ENCODE measurements at regions not wholly inside any gene's neighbourhood (a gene's known extent, or its start where the extent isn't known, plus 50 kb on each side); places are given as distances from the start of the nearest gene placed in this dataset.

GRCh38 chr18:26697186-26697884, 149.0 kb upstream of the KCTD1 start:
- Histone ChIP-seq H3K4me1 (no peaks in the 10 kb centered on the region), H3K27me3 (no peaks in the 10 kb centered on the region), H3K36me3 (no peaks in the 10 kb centered on the region), H3K4me3 (no peak overlapping the region), H3K9me3 (no peaks in the 10 kb centered on the region), H3K27ac (no peak overlapping the region)
- WGBS, result 70% methylated on average over 6 of the region's 6 CpGs
- no peak for DNase-seq (ENCODE audit: low spot score in 2 of 2)
- no peak for TF ChIP-seq EP300 (IDR thresholded peaks at IDR 0.05)
- no peak for TF ChIP-seq POLR2A (IDR thresholded peaks at IDR 0.05)
- TF ChIP-seq CTCF (IDR thresholded peaks at IDR 0.05), result no peak
- TF ChIP-seq POLR2AphosphoS5 (IDR thresholded peaks at IDR 0.05), result no peak

- Histone ChIP-seq H3K9me3 (no peaks in the 10 kb centered on the region), H3K27ac (no peak overlapping the region), H3K36me3 (no peaks in the 10 kb centered on the region), H3K27me3 (no peaks in the 10 kb centered on the region), H3K4me3 (no peak overlapping the region), H3K4me1 (no peaks in the 10 kb centered on the region)
- 67% methylated on average over 2 of the region's 2 CpGs for WGBS
- no peak for TF ChIP-seq POLR2AphosphoS5 (IDR thresholded peaks at IDR 0.05)
- no peak for TF ChIP-seq CTCF (IDR thresholded peaks at IDR 0.05)
- TF ChIP-seq EP300 (IDR thresholded peaks at IDR 0.05), result no peak
- no peak for TF ChIP-seq POLR2A (IDR thresholded peaks at IDR 0.05)
- DNase-seq (ENCODE audit: low spot score in 2 of 2), result no peak
Observed at GRCh38 chr18:26696786-26697185, 148.4 kb upstream of the KCTD1 start.

- Histone ChIP-seq H3K36me3 (no peaks in the 10 kb centered on the region), H3K27ac (no peak overlapping the region), H3K9me3 (no peaks in the 10 kb centered on the region), H3K4me3 (no peak overlapping the region), H3K4me1 (no peaks in the 10 kb centered on the region), H3K27me3 (no peaks in the 10 kb centered on the region)
- DNase-seq (ENCODE audit: low spot score in 2 of 2), result no peak
- 58% methylated on average over 6 of the region's 6 CpGs for WGBS
- TF ChIP-seq CTCF (IDR thresholded peaks at IDR 0.05), result no peak
Observed at GRCh38 chr18:26696308-26696707, 148.0 kb upstream of the KCTD1 start.

- TF ChIP-seq EP300 (IDR thresholded peaks at IDR 0.05) (no peak), CTCF (IDR thresholded peaks at IDR 0.05) (no peak), POLR2AphosphoS5 (IDR thresholded peaks at IDR 0.05) (no peak), POLR2A (IDR thresholded peaks at IDR 0.05) (no peak)
- Histone ChIP-seq H3K4me3 (no peak overlapping the region), H3K9me3 (no peaks in the 10 kb centered on the region), H3K36me3 (no peaks in the 10 kb centered on the region), H3K27me3 (no peaks in the 10 kb centered on the region), H3K4me1 (no peaks in the 10 kb centered on the region), H3K27ac (no peak overlapping the region)
- 30% methylated on average over 7 of the region's 7 CpGs for WGBS
- no peak for DNase-seq (ENCODE audit: low spot score in 2 of 2)
Observed at GRCh38 chr18:26689226-26689879, 141.0 kb upstream of the KCTD1 start.

- no peaks in the 10 kb centered on the region for H3K27me3 ChIP-seq
- no peak overlapping the region for H3K4me3 ChIP-seq
- 74% methylated on average over 3 of the region's 3 CpGs for WGBS
- no peaks in the 10 kb centered on the region for H3K36me3 ChIP-seq
- no peaks in the 10 kb centered on the region for H3K9me3 ChIP-seq
- no peak overlapping the region for H3K27ac ChIP-seq
- no peaks in the 10 kb centered on the region for H3K4me1 ChIP-seq
- DNase-seq (ENCODE audit: low spot score in 2 of 2), result no peak
- TF ChIP-seq EP300 (IDR thresholded peaks at IDR 0.05), result no peak
- TF ChIP-seq POLR2AphosphoS5 (IDR thresholded peaks at IDR 0.05), result no peak
- TF ChIP-seq POLR2A (IDR thresholded peaks at IDR 0.05), result no peak
- TF ChIP-seq CTCF (IDR thresholded peaks at IDR 0.05), result no peak
Observed at GRCh38 chr18:26686532-26686931, 138.2 kb upstream of the KCTD1 start.
